B cell (primary cell): ENCODE measurements at regions not wholly inside any gene's neighbourhood (a gene's known extent, or its start where the extent isn't known, plus 50 kb on each side); places are given as distances from the start of the nearest gene placed in this dataset.

ENCODE experiments used
- ATAC-seq: fragments of 200-7000 bp; cut with Tn5 transposase; one replicate; pipeline ENCODE4 v1.10.0; 2021; ENCODE audit warnings: low read depth, mild to moderate bottlenecking, moderate number of reproducible peaks, moderate library complexity
- CTCF ChIA-PET: fragments of 350-600 bp; sonication (Branson Sonifier 250); formaldehyde crosslinking; loops from one replicate; lab custom pipeline; 2021; ENCODE audit warnings: antibody characterized with exemption, inconsistent platforms; lab: Charles Lee
- POLR2A ChIA-PET: fragments of 350-600 bp; sonication (Branson Sonifier 250); formaldehyde crosslinking; loops from one replicate; lab custom pipeline; 2021; ENCODE audit warnings: antibody characterized with exemption; lab: Charles Lee
- DNase-seq: peaks from one replicate; pipeline ENCODE4 v3.0.0; 2013
- H2AFZ ChIP-seq: 2 replicates; pipeline ENCODE4 v1.6.1; 2012; ENCODE audit warnings: mild to moderate bottlenecking, low read depth, low read length; ENCODE audit not compliant: insufficient read depth, poor library complexity, severe bottlenecking
- H3K27ac ChIP-seq, 2 donors: 1 replicate in 1 of 2; 2 replicates in 1 of 2; pipeline ENCODE4 v1.5.1; 2012 to 2013; ENCODE audit warnings: low read length in 2 of 2, mild to moderate bottlenecking in 2 of 2, moderate library complexity in 1 of 2
- H3K27me3 ChIP-seq, 4 experiments: fragments of 200-600 bp in 1 of 4; sonication (generic) in 1 of 4; replicated peaks in 1 of 4; 1 replicate in 2 of 4; 2 replicates in 2 of 4; pipeline versions ENCODE4 v1.6.1 to v1.7.0; 2013 to 2016; ENCODE audit warnings: low read length in 3 of 4, mild to moderate bottlenecking in 2 of 4, mixed read lengths in 1 of 4, moderate library complexity in 1 of 4; ENCODE audit not compliant: insufficient read depth in 4 of 4, control insufficient read depth in 3 of 4; ENCODE audit errors: control extremely low read depth in 1 of 4
- H3K36me3 ChIP-seq, 2 experiments: replicated peaks in 1 of 2; 1 replicate in 1 of 2; 2 replicates in 1 of 2; pipeline versions ENCODE4 v1.6.1 to v1.7.1; 2013; ENCODE audit warnings: low read length in 1 of 2; ENCODE audit not compliant: insufficient read depth in 2 of 2, control insufficient read depth in 1 of 2; ENCODE audit errors: control extremely low read depth in 1 of 2, extremely low read depth in 1 of 2
- H3K4me1 ChIP-seq, 2 donors: fragments of 200-600 bp in 1 of 2; sonication (generic) in 1 of 2; 1 replicate in 1 of 2; 2 replicates in 1 of 2; pipeline versions ENCODE4 v1.5.1 to v1.6.1; 2013 to 2017; ENCODE audit warnings: low read length in 2 of 2; ENCODE audit not compliant: control insufficient read depth in 2 of 2, insufficient read depth in 2 of 2
- H3K4me2 ChIP-seq: replicated peaks from 2 replicates; pipeline ENCODE3; 2012; ENCODE audit warnings: mild to moderate bottlenecking, low read depth, low read length; ENCODE audit not compliant: poor library complexity, severe bottlenecking
- H3K4me3 ChIP-seq, 5 experiments: fragments of 200-600 bp in 1 of 5; sonication (generic) in 1 of 5; 1 replicate in 3 of 5; 2 replicates in 2 of 5; pipeline versions ENCODE4 v1.5.1 to v1.7.0; 2011 to 2016; ENCODE audit warnings: low read length in 4 of 5, mild to moderate bottlenecking in 4 of 5, low read depth in 2 of 5, control low read depth in 1 of 5, moderate library complexity in 1 of 5; ENCODE audit not compliant: insufficient read depth in 1 of 5; ENCODE audit errors: control extremely low read depth in 1 of 5, extremely low read depth in 1 of 5
- H3K79me2 ChIP-seq: fragments of 200-600 bp; sonication (generic); one replicate; pipeline ENCODE4 v1.6.0; 2016; ENCODE audit warnings: low read length; ENCODE audit not compliant: control insufficient read depth, insufficient read depth
- H3K9ac ChIP-seq: fragments of 200-600 bp; sonication (generic); 2 replicates; pipeline ENCODE4 v1.6.1; 2017; ENCODE audit warnings: mild to moderate bottlenecking, low read length, moderate library complexity
- H3K9me3 ChIP-seq, 3 donors: one replicate each; pipeline versions ENCODE4 v1.6.1 to v1.7.1; 2013; ENCODE audit warnings: low read length in 2 of 3; ENCODE audit not compliant: control insufficient read depth in 2 of 3, insufficient read depth in 1 of 3; ENCODE audit errors: control extremely low read depth in 1 of 3
- H4K20me1 ChIP-seq: 2 replicates; pipeline ENCODE4 v1.6.0; 2012; ENCODE audit warnings: mild to moderate bottlenecking, low read length; ENCODE audit not compliant: insufficient read depth, control insufficient read depth, poor library complexity, severe bottlenecking
- H3K27ac Mint-ChIP-seq: one replicate; pipeline ENCODE4 v1.8.0; 2021; ENCODE audit warnings: mixed read lengths
- H3K27me3 Mint-ChIP-seq: one replicate; pipeline ENCODE4 v1.8.0; 2021; ENCODE audit warnings: mixed read lengths
- H3K4me1 Mint-ChIP-seq: one replicate; pipeline ENCODE4 v1.8.0; 2021; ENCODE audit warnings: mixed read lengths
- H3K4me3 Mint-ChIP-seq: one replicate; pipeline ENCODE4 v1.8.0; 2021; ENCODE audit warnings: mixed read lengths
- H3K9me3 Mint-ChIP-seq: one replicate; pipeline ENCODE4 v1.8.0; 2022; ENCODE audit warnings: mixed read lengths; ENCODE audit not compliant: insufficient read depth
- EZH2 ChIP-seq: IDR thresholded peaks from 2 replicates; pipeline ENCODE4 v1.6.1; 2012; ENCODE audit warnings: borderline replicate concordance, low read depth, mild to moderate bottlenecking, moderate library complexity, low read length; ENCODE audit not compliant: insufficient read depth, poor library complexity, severe bottlenecking
- WGBS: methylation state at CpG from one replicate; pipeline ENCODE4 v1.1.5; 2013; ENCODE audit warnings: missing lambda C conversion rate; ENCODE audit not compliant: insufficient coverage; 5-methylcytosine and 5-hydroxymethylcytosine counted together
- intact Hi-C: fragments of 100-400 bp; cut with micrococcal nuclease; formaldehyde crosslinking; loops from one replicate; pipeline ENCODE4 v1.10.0; 2022
- TF ChIP-seq, protein P1 (sequence below): fragments of 200-600 bp; IDR thresholded peaks from one replicate; pipeline ENCODE4 v1.8.0; 2022; ENCODE audit warnings: antibody characterized with exemption, mild to moderate bottlenecking

DNA sequence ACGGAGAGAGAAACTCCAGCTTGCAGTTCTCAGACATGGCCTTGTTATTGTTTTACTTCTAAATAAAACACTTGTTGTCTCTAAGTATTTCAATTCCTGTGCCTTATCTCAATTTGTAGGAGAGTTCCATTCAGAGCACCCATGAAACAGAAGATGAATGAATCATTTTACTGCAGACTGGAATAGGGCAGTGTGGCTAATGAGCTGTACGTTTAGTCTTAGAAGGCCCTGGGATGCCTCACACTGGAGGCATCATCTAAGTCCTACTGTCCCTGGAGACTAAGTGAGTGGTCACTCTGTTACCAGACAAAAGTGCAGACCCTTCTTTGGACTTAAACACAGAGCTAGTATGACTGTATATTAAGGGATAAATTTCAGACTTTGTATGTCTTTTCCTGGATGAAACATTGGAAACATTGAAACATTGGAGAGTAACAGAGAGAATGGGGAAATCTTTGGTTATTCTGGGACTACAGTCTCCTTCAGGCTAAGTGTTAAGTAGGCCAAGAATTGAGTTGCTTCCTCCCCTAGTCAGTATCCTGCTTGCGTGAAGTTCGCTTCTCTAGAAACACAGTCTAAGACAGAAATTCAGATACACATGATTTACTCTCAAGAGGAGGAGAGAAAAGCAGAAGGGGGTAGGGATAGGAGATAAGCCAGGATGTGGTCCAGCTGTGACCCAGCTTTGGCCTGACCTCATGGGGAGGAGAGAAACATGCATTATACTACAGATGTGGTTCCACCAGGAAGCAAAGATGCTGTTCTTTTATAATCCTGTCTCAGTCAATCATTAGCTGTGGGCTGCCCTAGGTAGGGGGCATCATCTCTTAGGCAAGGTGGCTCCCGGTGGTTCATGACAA, 167.4 kb upstream of the BMP2 start:
- no peaks in the 10 kb centered on the region for H3K27me3 Mint-ChIP-seq
- Histone ChIP-seq H3K27me3 (no peaks in the 10 kb centered on the region), H3K4me3 (no peak overlapping the region), H4K20me1 (no peaks in the 10 kb centered on the region), H3K4me1 (no peaks in the 10 kb centered on the region), H3K9me3 (no peaks in the 10 kb centered on the region), H3K9ac (no peak overlapping the region), H3K36me3 (no peaks in the 10 kb centered on the region), H2AFZ (no peak overlapping the region), H3K27ac (no peak overlapping the region), H3K4me2 (no peak overlapping the region), H3K79me2 (no peaks in the 10 kb centered on the region)
- 75% methylated on average over 1 of the region's 5 CpGs for WGBS
- ATAC-seq (no peak), DNase-seq (no peak)
- ChIA-PET POLR2A (no interaction called here), CTCF (no interaction called here)
- H3K4me3 Mint-ChIP-seq: no peak overlapping the region
- no peak overlapping the region for H3K27ac Mint-ChIP-seq
- no peaks in the 10 kb centered on the region for H3K4me1 Mint-ChIP-seq
- TF ChIP-seq, protein P1, sequence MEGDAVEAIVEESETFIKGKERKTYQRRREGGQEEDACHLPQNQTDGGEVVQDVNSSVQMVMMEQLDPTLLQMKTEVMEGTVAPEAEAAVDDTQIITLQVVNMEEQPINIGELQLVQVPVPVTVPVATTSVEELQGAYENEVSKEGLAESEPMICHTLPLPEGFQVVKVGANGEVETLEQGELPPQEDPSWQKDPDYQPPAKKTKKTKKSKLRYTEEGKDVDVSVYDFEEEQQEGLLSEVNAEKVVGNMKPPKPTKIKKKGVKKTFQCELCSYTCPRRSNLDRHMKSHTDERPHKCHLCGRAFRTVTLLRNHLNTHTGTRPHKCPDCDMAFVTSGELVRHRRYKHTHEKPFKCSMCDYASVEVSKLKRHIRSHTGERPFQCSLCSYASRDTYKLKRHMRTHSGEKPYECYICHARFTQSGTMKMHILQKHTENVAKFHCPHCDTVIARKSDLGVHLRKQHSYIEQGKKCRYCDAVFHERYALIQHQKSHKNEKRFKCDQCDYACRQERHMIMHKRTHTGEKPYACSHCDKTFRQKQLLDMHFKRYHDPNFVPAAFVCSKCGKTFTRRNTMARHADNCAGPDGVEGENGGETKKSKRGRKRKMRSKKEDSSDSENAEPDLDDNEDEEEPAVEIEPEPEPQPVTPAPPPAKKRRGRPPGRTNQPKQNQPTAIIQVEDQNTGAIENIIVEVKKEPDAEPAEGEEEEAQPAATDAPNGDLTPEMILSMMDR: no peak
- TF ChIP-seq EZH2: no peak
- intact Hi-C loops: no loop called here
- no peaks in the 10 kb centered on the region for H3K9me3 Mint-ChIP-seq

DNA sequence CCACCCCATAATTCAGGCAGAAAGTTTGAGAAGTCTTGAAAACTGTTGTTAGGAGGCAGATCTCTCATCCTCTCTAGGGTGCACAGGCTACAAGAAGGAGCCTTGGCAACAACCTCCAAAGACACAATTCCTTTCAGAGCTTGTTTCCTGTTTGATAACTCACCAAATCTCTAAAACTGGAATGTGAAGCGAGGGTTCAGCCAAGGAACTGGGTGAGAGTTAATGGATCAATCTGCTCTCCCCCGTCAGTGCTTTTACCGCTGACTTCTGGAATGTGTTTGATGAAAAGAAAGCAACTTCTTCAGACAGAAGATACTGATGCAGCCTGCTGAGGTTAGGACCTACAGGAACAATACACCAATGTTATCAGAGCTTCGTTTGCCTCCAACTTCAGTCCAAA, 171.8 kb upstream of the BMP2 start:
- intact Hi-C loops: no loop called here
- H3K4me2 ChIP-seq: no peak overlapping the region
- H4K20me1 ChIP-seq: no peaks in the 10 kb centered on the region
- no peak for ATAC-seq
- H3K9ac ChIP-seq: no peak overlapping the region
- H3K4me3 ChIP-seq: no peak overlapping the region
- TF ChIP-seq EZH2: no peak
- TF ChIP-seq, protein P1: no peak
- no CpG with 5 or more reads among the region's 4 CpGs for WGBS
- no peak for DNase-seq
- H3K9me3 Mint-ChIP-seq: no peaks in the 10 kb centered on the region
- no peaks in the 10 kb centered on the region for H3K4me1 Mint-ChIP-seq
- no peaks in the 10 kb centered on the region for H3K36me3 ChIP-seq
- no peaks in the 10 kb centered on the region for H3K79me2 ChIP-seq
- no peak overlapping the region for H3K4me3 Mint-ChIP-seq
- no peaks in the 10 kb centered on the region for H3K9me3 ChIP-seq
- H3K27ac Mint-ChIP-seq: no peak overlapping the region
- H3K4me1 ChIP-seq: no peaks in the 10 kb centered on the region
- CTCF ChIA-PET: interaction anchor here (1.7 kb wide), 1 partner anchor 8 kb away, joined by 4 read pairs; no protein-coding TSS in a partner anchor
- no peaks in the 10 kb centered on the region for H3K27me3 ChIP-seq
- no peak overlapping the region for H2AFZ ChIP-seq
- POLR2A ChIA-PET: no interaction called here
- no peaks in the 10 kb centered on the region for H3K27me3 Mint-ChIP-seq
- no peak overlapping the region for H3K27ac ChIP-seq
